GM21447 (cell line): ENCODE measurements at regions not wholly inside any gene's neighbourhood (a gene's known extent, or its start where the extent isn't known, plus 50 kb on each side); places are given as distances from the start of the nearest gene placed in this dataset.
"Not testable (repeated sequence)": the region's sequence is repeated elsewhere in the genome, so short reads cannot be mapped to it uniquely, and the experiment has no call there.

Experiments used
- ATAC-seq: cut with Tn5 transposase; IDR thresholded peaks from one replicate; pipeline ENCODE4 v1.9.1; 2021; ENCODE audit not compliant: unreplicated experiment

GRCh38 chr15:53218666-53219580 is 428.8 kb upstream of the ONECUT1 start:
- ATAC-seq, result no peak

GRCh38 chr15:53216036-53216435 is 425.9 kb upstream of the ONECUT1 start:
- ATAC-seq, result no peak

GRCh38 chr15:53213336-53213735 is 423.2 kb upstream of the ONECUT1 start:
- no peak for ATAC-seq

- no peak for ATAC-seq
Observed at GRCh38 chr15:53212785-53213184, 422.6 kb upstream of the ONECUT1 start.

GRCh38 chr15:53210653-53211052 is 420.5 kb upstream of the ONECUT1 start:
- ATAC-seq, result no peak

GRCh38 chr15:53209396-53210042 is 419.4 kb upstream of the ONECUT1 start:
- no peak for ATAC-seq

- ATAC-seq, result no peak
Observed at GRCh38 chr15:53208751-53209150, 418.6 kb upstream of the ONECUT1 start.

GRCh38 chr15:53203454-53203853 is 413.3 kb upstream of the ONECUT1 start:
- ATAC-seq, result no peak

- ATAC-seq, result no peak
Observed at GRCh38 chr15:53202876-53203275, 412.7 kb upstream of the ONECUT1 start.

GRCh38 chr15:53197426-53197839 is 407.3 kb upstream of the ONECUT1 start:
- ATAC-seq, result peak; percentile 69

- no peak for ATAC-seq
Observed at GRCh38 chr15:53196788-53197187, 406.7 kb upstream of the ONECUT1 start.

- no peak for ATAC-seq
Observed at GRCh38 chr15:53196242-53196641, 406.1 kb upstream of the ONECUT1 start.

- no peak for ATAC-seq
Observed at GRCh38 chr15:53193149-53193548, 403.0 kb upstream of the ONECUT1 start.

- ATAC-seq, result no peak
Observed at GRCh38 chr15:53189860-53190259, 399.7 kb upstream of the ONECUT1 start.

- ATAC-seq, result not testable (repeated sequence)
Observed at GRCh38 chr15:53183449-53183848, 393.3 kb upstream of the ONECUT1 start.

GRCh38 chr15:53171571-53171970 is 381.4 kb upstream of the ONECUT1 start:
- ATAC-seq, result no peak

- no peak for ATAC-seq
Observed at GRCh38 chr15:53166684-53167201, 376.6 kb upstream of the ONECUT1 start.

- no peak for ATAC-seq
Observed at GRCh38 chr15:53165988-53166683, 376.0 kb upstream of the ONECUT1 start.

GRCh38 chr15:53160092-53160704 is 370.1 kb upstream of the ONECUT1 start:
- no peak for ATAC-seq

GRCh38 chr15:53159458-53159857 is 369.3 kb upstream of the ONECUT1 start:
- no peak for ATAC-seq

GRCh38 chr15:53158995-53159394 is 368.9 kb upstream of the ONECUT1 start:
- no peak for ATAC-seq
